22Rv1 (cell line): ENCODE measurements at regions not wholly inside any gene's neighbourhood (a gene's known extent, or its start where the extent isn't known, plus 50 kb on each side); places are given as distances from the start of the nearest gene placed in this dataset.

Source experiments
- ZFX ChIP-seq: fragments of 450-650 bp; IDR thresholded peaks from 2 replicates; pipeline ENCODE4 v1.6.1; 2017; ENCODE audit warnings: antibody characterized with exemption, borderline replicate concordance
- TF ChIP-seq, protein P1 (sequence below): fragments of 450-650 bp; IDR thresholded peaks from 2 replicates; pipeline ENCODE4 v1.5.1; 2017; ENCODE audit warnings: mild to moderate bottlenecking

DNA sequence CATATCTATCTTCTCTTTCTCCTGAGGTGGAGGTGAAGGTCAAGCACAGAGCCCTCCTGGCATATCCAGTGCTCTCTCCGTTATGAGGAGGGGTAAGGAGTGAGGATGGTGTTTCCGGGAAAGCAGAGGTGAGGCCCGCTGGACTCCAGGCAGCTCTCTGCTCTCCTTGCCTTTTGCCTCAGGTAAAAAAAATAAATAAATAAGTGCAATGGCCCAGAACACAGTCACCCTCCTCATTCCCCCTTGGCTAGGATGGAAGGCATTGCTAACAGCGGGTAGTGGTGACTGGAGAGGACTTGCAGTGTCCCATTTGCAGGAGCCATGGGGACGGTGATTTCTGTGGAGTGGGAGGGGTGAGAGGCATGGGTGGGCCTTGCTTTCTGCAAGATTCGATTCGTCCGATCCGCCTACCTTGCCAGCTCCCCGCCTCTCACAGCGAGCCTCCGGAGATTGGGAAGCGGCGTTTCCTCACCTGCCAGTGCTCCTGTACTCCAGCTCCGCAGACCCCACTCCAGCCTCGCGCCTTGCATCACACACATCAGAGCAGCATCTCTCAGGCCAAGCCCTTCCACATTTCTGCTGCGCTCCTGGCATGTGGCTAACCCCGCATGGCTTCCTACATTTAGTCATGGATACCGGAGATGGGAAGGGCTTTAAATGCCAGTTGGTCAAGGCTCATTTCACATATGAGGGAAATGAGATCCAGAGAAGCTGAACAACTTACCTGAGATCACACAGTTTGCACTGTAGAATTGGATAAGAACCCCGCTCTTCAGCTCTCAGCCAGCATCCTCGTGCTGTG is 155.2 kb downstream of the VAPA start:
- TF ChIP-seq, protein P1, sequence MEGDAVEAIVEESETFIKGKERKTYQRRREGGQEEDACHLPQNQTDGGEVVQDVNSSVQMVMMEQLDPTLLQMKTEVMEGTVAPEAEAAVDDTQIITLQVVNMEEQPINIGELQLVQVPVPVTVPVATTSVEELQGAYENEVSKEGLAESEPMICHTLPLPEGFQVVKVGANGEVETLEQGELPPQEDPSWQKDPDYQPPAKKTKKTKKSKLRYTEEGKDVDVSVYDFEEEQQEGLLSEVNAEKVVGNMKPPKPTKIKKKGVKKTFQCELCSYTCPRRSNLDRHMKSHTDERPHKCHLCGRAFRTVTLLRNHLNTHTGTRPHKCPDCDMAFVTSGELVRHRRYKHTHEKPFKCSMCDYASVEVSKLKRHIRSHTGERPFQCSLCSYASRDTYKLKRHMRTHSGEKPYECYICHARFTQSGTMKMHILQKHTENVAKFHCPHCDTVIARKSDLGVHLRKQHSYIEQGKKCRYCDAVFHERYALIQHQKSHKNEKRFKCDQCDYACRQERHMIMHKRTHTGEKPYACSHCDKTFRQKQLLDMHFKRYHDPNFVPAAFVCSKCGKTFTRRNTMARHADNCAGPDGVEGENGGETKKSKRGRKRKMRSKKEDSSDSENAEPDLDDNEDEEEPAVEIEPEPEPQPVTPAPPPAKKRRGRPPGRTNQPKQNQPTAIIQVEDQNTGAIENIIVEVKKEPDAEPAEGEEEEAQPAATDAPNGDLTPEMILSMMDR = no peak
- TF ChIP-seq ZFX = no peak
